Left renal cortex interstitium (tissue), 4 donors: ENCODE measurements at regions not wholly inside any gene's neighbourhood (a gene's known extent, or its start where the extent isn't known, plus 50 kb on each side); places are given as distances from the start of the nearest gene placed in this dataset.
A peak's percentile ranks its signal among the peaks of the same experiment; 100 is the strongest.

ENCODE experiments used
- DNase-seq, 4 donors: peaks; one replicate each; pipeline ENCODE4 v3.0.0-alpha.2; 2013; ENCODE audit warnings: low read depth in 4 of 4, low spot score in 2 of 4, missing footprints in 1 of 4

GRCh38 chr6:25215881-25216280, 63.3 kb upstream of the CARMIL1 start:
- DNase-seq: no peak

GRCh38 chr6:25217302-25217701, 61.9 kb upstream of the CARMIL1 start:
- DNase-seq: no peak

GRCh38 chr6:25217829-25218228, 61.3 kb upstream of the CARMIL1 start:
- DNase-seq: no peak

GRCh38 chr6:25218346-25218745, 60.8 kb upstream of the CARMIL1 start:
- no peak for DNase-seq

- no peak for DNase-seq
These were observed 59.8 kb upstream of the CARMIL1 start for GRCh38 chr6:25219216-25219916.

- no peak for DNase-seq
These were observed 59.3 kb upstream of the CARMIL1 start for GRCh38 chr6:25219917-25220278.

- no peak for DNase-seq
These were observed 58.3 kb upstream of the CARMIL1 start for GRCh38 chr6:25220857-25221256.

GRCh38 chr6:25222006-25222678, 57.0 kb upstream of the CARMIL1 start:
- no peak for DNase-seq

GRCh38 chr6:25223490-25223991, 55.6 kb upstream of the CARMIL1 start:
- peak; percentile 26 to 58 (median 31) for DNase-seq

GRCh38 chr6:25224242-25224641, 54.9 kb upstream of the CARMIL1 start:
- no peak for DNase-seq

GRCh38 chr6:25227854-25228253, 51.3 kb upstream of the CARMIL1 start:
- DNase-seq: no peak
